HL-60 (cell line): ENCODE measurements at regions not wholly inside any gene's neighbourhood (a gene's known extent, or its start where the extent isn't known, plus 50 kb on each side); places are given as distances from the start of the nearest gene placed in this dataset.

Source experiments
- DNase-seq, 2 experiments: peaks; one replicate each; pipeline ENCODE4 v3.0.0-alpha.2; 2010 to 2020; ENCODE audit warnings: low read depth in 1 of 2, low spot score in 1 of 2
- H3K27ac ChIP-seq: fragments of 250-450 bp; sonication (Bioruptor Pico); replicated peaks from 2 replicates; pipeline ENCODE4 v1.5.1; 2020; ENCODE audit warnings: mild to moderate bottlenecking, moderate library complexity
- H3K27me3 ChIP-seq: fragments of 250-450 bp; sonication (Bioruptor Pico); 2 replicates; pipeline ENCODE4 v1.5.1; 2021; ENCODE audit warnings: mild to moderate bottlenecking, moderate library complexity; ENCODE audit not compliant: insufficient read depth, poor library complexity, severe bottlenecking
- H3K4me3 ChIP-seq: replicated peaks from 2 replicates; pipeline ENCODE4 v1.5.1; 2011; ENCODE audit warnings: mild to moderate bottlenecking, control low read depth, low read length; ENCODE audit not compliant: insufficient read depth
- CTCF ChIP-seq: IDR thresholded peaks from one replicate; pipeline ENCODE4 v1.5.1; 2011; ENCODE audit warnings: low read length, control low read depth, inconsistent platforms; ENCODE audit not compliant: insufficient read depth
- GABPA ChIP-seq: IDR thresholded peaks from 2 replicates; pipeline ENCODE4 v1.6.1; 2012; ENCODE audit warnings: low read depth
- POLR2AphosphoS5 ChIP-seq: IDR thresholded peaks from 2 replicates; pipeline ENCODE4 v1.6.1; 2012; ENCODE audit warnings: low read depth
- REST ChIP-seq: IDR thresholded peaks from 2 replicates; pipeline ENCODE4 v1.6.1; 2012; ENCODE audit warnings: low read depth; ENCODE audit not compliant: insufficient replicate concordance
- SPI1 ChIP-seq: IDR thresholded peaks from 2 replicates; pipeline ENCODE4 v1.6.1; 2012; ENCODE audit warnings: low read depth, mild to moderate bottlenecking, borderline replicate concordance

DNA sequence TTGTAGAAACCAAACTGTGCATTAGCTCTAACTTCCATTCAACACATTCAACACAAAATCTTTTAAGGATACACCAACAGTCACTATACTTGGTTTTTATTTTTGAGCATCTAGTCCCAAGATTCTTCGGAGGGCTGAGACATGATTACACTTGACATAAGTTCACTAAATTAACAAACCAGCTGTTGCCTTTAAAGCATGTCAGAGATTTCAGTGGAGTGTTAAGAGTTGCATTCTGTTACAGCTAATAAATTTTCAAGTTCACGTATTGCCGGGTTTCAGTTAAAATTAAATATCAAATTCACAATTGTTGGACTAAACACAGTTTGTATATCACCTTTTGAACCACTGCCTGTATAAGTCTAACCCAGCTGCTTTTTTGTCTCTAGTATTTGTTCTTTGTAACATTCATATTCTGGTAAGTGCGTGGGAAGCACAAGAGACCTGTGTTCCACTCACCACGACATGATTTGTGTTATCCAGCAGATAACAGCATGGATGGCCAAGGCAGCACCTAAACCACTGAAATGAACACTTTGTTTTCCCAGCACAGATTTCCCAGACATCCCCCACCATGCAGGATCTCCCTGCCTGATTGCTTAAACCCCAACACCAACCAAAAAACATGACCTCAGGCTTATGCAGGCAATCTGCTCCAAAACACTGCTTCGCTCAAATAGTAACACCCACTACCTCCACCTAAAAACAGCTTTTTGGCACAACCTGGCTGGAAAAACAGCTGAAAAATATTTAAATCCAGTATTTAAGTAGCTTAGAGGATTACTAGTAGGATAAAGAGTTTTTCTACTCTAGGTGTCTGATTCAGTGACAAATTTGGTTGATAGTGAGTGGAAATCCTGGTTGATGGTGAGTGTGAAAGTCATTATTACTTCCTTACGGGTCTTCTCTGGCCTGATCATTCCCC, 286.5 kb upstream of the NT5E start:
- DNase-seq, result no peak

DNA sequence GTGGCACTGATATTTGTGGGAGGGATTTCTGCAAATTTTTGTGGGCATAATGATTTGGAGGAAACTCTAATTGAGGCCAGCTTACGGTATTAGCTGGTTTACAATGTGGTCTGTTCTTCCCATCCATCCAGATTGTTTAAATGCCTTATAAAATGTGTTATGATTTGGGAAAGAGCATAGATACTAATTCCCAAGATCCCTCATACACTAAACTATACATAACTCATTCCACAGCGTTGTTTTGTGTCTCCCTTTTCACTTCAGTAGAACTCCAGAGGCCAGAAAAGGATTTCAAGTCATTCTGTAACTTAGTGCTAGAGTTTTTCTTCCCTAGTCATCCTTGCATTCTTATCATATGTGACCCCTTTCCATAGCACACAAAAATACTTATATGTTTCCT, 292.6 kb upstream of the NT5E start:
- no peak for TF ChIP-seq REST
- no peak for TF ChIP-seq SPI1
- TF ChIP-seq GABPA, result no peak
- TF ChIP-seq CTCF, result no peak
- no peak for TF ChIP-seq POLR2AphosphoS5

More for the DNA sequence above, 286.5 kb upstream of the NT5E start:
- Histone ChIP-seq H3K27ac (no peak overlapping the region), H3K4me3 (no peak overlapping the region), H3K27me3 (no peaks in the 10 kb centered on the region)
- TF ChIP-seq GABPA, result no peak
- TF ChIP-seq REST, result no peak
- TF ChIP-seq SPI1, result no peak
- TF ChIP-seq POLR2AphosphoS5, result no peak
- no peak for TF ChIP-seq CTCF

DNA sequence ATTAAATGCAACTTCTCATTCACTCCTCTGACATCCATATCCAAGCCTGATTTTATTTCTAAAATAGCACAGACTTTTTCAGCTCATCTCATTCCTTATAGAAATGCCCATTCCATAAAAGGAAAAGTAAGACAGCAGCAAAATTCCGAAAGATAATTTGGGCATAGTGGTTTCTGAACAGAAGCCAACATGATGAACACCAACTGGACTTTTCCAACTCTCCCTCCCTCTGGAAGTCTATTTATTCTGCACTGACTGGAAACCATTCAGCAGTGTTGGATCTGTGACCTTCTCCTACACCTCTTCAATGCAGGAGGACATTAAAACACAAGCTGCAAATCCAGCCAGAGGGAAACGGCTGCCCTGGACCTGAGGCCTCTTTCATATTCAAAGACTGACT, 306.2 kb upstream of the NT5E start:
- DNase-seq, result no peak
- no peaks in the 10 kb centered on the region for H3K27me3 ChIP-seq
- H3K4me3 ChIP-seq, result no peak overlapping the region
- H3K27ac ChIP-seq, result no peak overlapping the region
- no peak for TF ChIP-seq POLR2AphosphoS5
- TF ChIP-seq CTCF, result no peak
- TF ChIP-seq REST, result no peak
- no peak for TF ChIP-seq SPI1
- no peak for TF ChIP-seq GABPA

More for the DNA sequence above, 292.6 kb upstream of the NT5E start:
- no peak for DNase-seq
- no peak overlapping the region for H3K27ac ChIP-seq
- H3K4me3 ChIP-seq, result no peak overlapping the region
- H3K27me3 ChIP-seq, result no peaks in the 10 kb centered on the region
